ENCODE measurements at regions not wholly inside any gene's neighbourhood (a gene's known extent, or its start where the extent isn't known, plus 50 kb on each side); places are given as distances from the start of the nearest gene placed in this dataset.

GRCh38 chr4:14234307-14234706, 606.8 kb upstream of the BOD1L1 start:
- H3K4me1 ChIP-seq: no peaks in the 10 kb centered on the region
- no peak for TF ChIP-seq POLR2A (IDR thresholded peaks at IDR 0.05)
- no peak for TF ChIP-seq POLR2AphosphoS5 (IDR thresholded peaks at IDR 0.05)
- no peak for TF ChIP-seq CTCF (IDR thresholded peaks at IDR 0.05 in 8 of 11, conservative IDR thresholded peaks at IDR 0.05 in 3 of 11)
- no peaks in the 10 kb centered on the region for H3K27me3 ChIP-seq (replicated peaks in 1 of 7)
- no peak overlapping the region for H3K27ac ChIP-seq
- peaks cover 0 to 4% (median under 1%) of the 10 kb centered on the region in 8 donors for H3K9me3 ChIP-seq
- no peaks in the 10 kb centered on the region for H3K36me3 ChIP-seq
- H3K4me3 ChIP-seq: no peak overlapping the region
- no peak for DNase-seq
- intact Hi-C loops (cut with DNase I; ENCODE audit: low total_unique reads): no loop called here

- no peak for DNase-seq
- H3K9me3 ChIP-seq: peaks cover 0 to 14% (median 9%) of the 10 kb centered on the region in 8 donors
- H3K27ac ChIP-seq: no peak overlapping the region
- intact Hi-C loops (cut with DNase I; ENCODE audit: low total_unique reads): no loop called here
- no peaks in the 10 kb centered on the region for H3K36me3 ChIP-seq
- no peaks in the 10 kb centered on the region for H3K4me1 ChIP-seq
- no peak for TF ChIP-seq CTCF (IDR thresholded peaks at IDR 0.05 in 8 of 11, conservative IDR thresholded peaks at IDR 0.05 in 3 of 11)
- TF ChIP-seq POLR2A (IDR thresholded peaks at IDR 0.05): no peak
- TF ChIP-seq POLR2AphosphoS5 (IDR thresholded peaks at IDR 0.05): no peak
- H3K27me3 ChIP-seq (replicated peaks in 1 of 7): no peaks in the 10 kb centered on the region
- no peak overlapping the region for H3K4me3 ChIP-seq
- WGBS, 5 donors: 67 to 80% (median 79%) methylated on average over 2 of the region's 2 CpGs
Measured at GRCh38 chr4:14236359-14236758, 608.8 kb upstream of the BOD1L1 start.

- Histone ChIP-seq H3K9me3 (peaks cover 0 to 14% (median 9%) of the 10 kb centered on the region in 8 donors), H3K4me3 (no peak overlapping the region), H3K4me1 (no peaks in the 10 kb centered on the region), H3K27me3 (replicated peaks in 1 of 7) (no peaks in the 10 kb centered on the region), H3K27ac (no peak overlapping the region), H3K36me3 (no peaks in the 10 kb centered on the region)
- 86 to 93% (median 92%) methylated on average over 2 of the region's 2 CpGs for WGBS, 5 donors
- no peak for DNase-seq
- intact Hi-C loops (cut with DNase I; ENCODE audit: low total_unique reads): no loop called here
- no peak for TF ChIP-seq POLR2A (IDR thresholded peaks at IDR 0.05)
- TF ChIP-seq POLR2AphosphoS5 (IDR thresholded peaks at IDR 0.05): no peak
- TF ChIP-seq CTCF (IDR thresholded peaks at IDR 0.05 in 8 of 11, conservative IDR thresholded peaks at IDR 0.05 in 3 of 11): no peak
Measured at GRCh38 chr4:14237911-14238310, 610.4 kb upstream of the BOD1L1 start.

- H3K4me1 ChIP-seq: no peaks in the 10 kb centered on the region
- H3K27me3 ChIP-seq (replicated peaks in 1 of 7): no peaks in the 10 kb centered on the region
- TF ChIP-seq CTCF (IDR thresholded peaks at IDR 0.05 in 8 of 11, conservative IDR thresholded peaks at IDR 0.05 in 3 of 11) (no peak), POLR2AphosphoS5 (IDR thresholded peaks at IDR 0.05) (no peak), POLR2A (IDR thresholded peaks at IDR 0.05) (no peak)
- no peaks in the 10 kb centered on the region for H3K36me3 ChIP-seq
- H3K27ac ChIP-seq: no peak overlapping the region
- peaks cover 0 to 14% (median 9%) of the 10 kb centered on the region in 8 donors for H3K9me3 ChIP-seq
- no peak for DNase-seq
- 83 to 95% (median 86%) methylated on average over 3 of the region's 3 CpGs for WGBS, 5 donors
- H3K4me3 ChIP-seq: no peak overlapping the region
- intact Hi-C loops (cut with DNase I; ENCODE audit: low total_unique reads): no loop called here
Measured at GRCh38 chr4:14241574-14241973, 614.0 kb upstream of the BOD1L1 start.

Data from spleen (tissue), 11 donors.